ENCODE measurements at regions not wholly inside any gene's neighbourhood (a gene's known extent, or its start where the extent isn't known, plus 50 kb on each side); places are given as distances from the start of the nearest gene placed in this dataset.

DNA sequence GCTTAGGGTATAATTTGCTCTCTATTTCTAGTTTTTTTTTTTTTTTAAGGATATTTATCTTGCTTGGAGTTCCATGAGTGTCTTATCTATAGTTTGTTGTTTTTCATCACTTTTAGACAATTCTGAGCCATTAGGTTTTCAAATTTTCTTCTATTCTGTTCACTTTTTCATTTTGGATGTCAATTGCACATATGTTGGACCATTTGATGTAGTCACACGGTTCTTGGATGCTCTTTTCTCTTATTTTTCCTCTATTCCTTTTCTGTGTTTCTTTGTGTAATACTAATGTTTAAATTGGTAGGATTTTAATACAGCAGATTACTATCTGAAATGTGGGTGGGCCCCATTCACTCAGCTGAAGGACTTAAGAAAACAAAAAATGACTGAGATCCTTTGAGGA is 292.6 kb downstream of the CALCRL start:
- SMC1A ChIA-PET (ENCODE audit: uncharacterized antibody, unreplicated experiment), result interaction anchor here (0.7 to 2.7 kb wide), 7 partner anchors 11 to 293 kb away, joined by 3 to 11 read pairs (median 3); partner anchors contain the start of gene CALCRL
- H3K9ac ChIP-seq (ENCODE audit: control insufficient read depth, insufficient read depth, low read length), result no peak overlapping the region
- RAD21 ChIA-PET (ENCODE audit: unreplicated experiment), result no interaction called here
- H3K36me3 ChIP-seq (ENCODE audit: control insufficient read depth in 2 of 2, insufficient read depth in 2 of 2, low read length in 1 of 2), result no peaks in the 10 kb centered on the region
- no peaks in the 10 kb centered on the region for H3K79me2 ChIP-seq (ENCODE audit: control insufficient read depth, insufficient read depth, low read length)
- ATAC-seq (no peak), FAIRE-seq (no peak), DNase-seq (ENCODE audit: low read depth, low spot score) (no peak)
- BruUV-seq (replicated peaks), result no TSS peak
- H3K9me3 ChIP-seq (replicated peaks; ENCODE audit: control insufficient read depth, insufficient read depth, low read length), result no peaks in the 10 kb centered on the region
- WGBS (ENCODE audit: insufficient coverage, insufficient replicate concordance, low lambda C conversion rate, missing lambda C conversion rate), result 5% methylated on average over 1 of the region's 1 CpG
- no peaks in the 10 kb centered on the region for H3K4me1 ChIP-seq (ENCODE audit: control insufficient read depth, insufficient read depth, low read length)
- intact Hi-C loops (cut with micrococcal nuclease; ENCODE audit: unreplicated experiment) (no loop called here), in situ Hi-C loops (cut with MboI) (no loop called here)
- CTCF ChIA-PET, result interaction anchor here (1.0 kb wide), 1 partner anchor 10 kb away, joined by 3 read pairs; no protein-coding TSS in a partner anchor
- no peak overlapping the region for H3K4me3 ChIP-seq
- no peak overlapping the region for H3K27ac ChIP-seq (ENCODE audit: control insufficient read depth, insufficient read depth)
- no peaks in the 10 kb centered on the region for H3K27me3 ChIP-seq (replicated peaks in 1 of 2; ENCODE audit: control insufficient read depth in 2 of 2, insufficient read depth in 2 of 2, low read length in 1 of 2)
- TF ChIP-seq CHD4 (IDR thresholded peaks at IDR 0.05) (no peak), CBX5 (IDR thresholded peaks at IDR 0.05; ENCODE audit: low read depth) (0 out of 2 replicates have a peak, but pooled peaks have one; percentile 32), SP1 (IDR thresholded peaks at IDR 0.05; ENCODE audit: low read depth, low read length) (no peak), EGR1 (IDR thresholded peaks at IDR 0.05; ENCODE audit: borderline replicate concordance in 1 of 2, low read depth in 2 of 2, low read length in 2 of 2) (no peak)
- TF ChIP-seq, protein P1, sequence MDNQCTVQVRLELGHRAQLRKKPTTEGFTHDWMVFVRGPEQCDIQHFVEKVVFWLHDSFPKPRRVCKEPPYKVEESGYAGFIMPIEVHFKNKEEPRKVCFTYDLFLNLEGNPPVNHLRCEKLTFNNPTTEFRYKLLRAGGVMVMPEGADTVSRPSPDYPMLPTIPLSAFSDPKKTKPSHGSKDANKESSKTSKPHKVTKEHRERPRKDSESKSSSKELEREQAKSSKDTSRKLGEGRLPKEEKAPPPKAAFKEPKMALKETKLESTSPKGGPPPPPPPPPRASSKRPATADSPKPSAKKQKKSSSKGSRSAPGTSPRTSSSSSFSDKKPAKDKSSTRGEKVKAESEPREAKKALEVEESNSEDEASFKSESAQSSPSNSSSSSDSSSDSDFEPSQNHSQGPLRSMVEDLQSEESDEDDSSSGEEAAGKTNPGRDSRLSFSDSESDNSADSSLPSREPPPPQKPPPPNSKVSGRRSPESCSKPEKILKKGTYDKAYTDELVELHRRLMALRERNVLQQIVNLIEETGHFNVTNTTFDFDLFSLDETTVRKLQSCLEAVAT (IDR thresholded peaks at IDR 0.05), result no peak
- H4K20me1 ChIP-seq (ENCODE audit: control insufficient read depth, insufficient read depth), result no peaks in the 10 kb centered on the region
- H2AFZ ChIP-seq (ENCODE audit: control insufficient read depth, low read depth, low read length), result no peak overlapping the region
- POLR2A ChIA-PET, result no interaction called here
- H3K4me2 ChIP-seq (ENCODE audit: control insufficient read depth, insufficient read depth), result no peak overlapping the region

DNA sequence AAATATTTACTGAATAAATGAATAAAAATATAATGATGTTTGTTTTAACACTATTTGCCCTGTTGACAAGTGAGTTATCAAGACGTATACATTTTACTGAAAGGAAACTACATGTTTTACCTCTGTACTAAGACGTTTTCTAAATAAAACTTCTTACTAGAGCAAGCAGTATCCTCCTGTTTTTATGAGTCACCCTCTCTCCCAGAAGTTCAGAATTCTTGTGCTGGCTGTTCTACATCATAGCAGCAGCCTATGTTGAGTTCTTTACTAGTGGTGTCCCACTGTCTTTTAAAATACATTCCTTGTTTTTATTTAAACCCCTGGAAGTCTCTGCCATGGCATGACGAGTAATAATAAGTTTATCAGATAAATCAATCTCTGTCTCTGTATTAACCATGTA is 297.4 kb downstream of the CALCRL start:
- Histone ChIP-seq H2AFZ (ENCODE audit: control insufficient read depth, low read depth, low read length) (no peak overlapping the region), H3K79me2 (ENCODE audit: control insufficient read depth, insufficient read depth, low read length) (no peaks in the 10 kb centered on the region), H3K9me3 (replicated peaks; ENCODE audit: control insufficient read depth, insufficient read depth, low read length) (no peaks in the 10 kb centered on the region), H3K27me3 (replicated peaks in 1 of 2; ENCODE audit: control insufficient read depth in 2 of 2, insufficient read depth in 2 of 2, low read length in 1 of 2) (no peaks in the 10 kb centered on the region), H3K27ac (ENCODE audit: control insufficient read depth, insufficient read depth) (no peak overlapping the region), H3K9ac (ENCODE audit: control insufficient read depth, insufficient read depth, low read length) (no peak overlapping the region), H3K4me3 (no peak overlapping the region), H3K4me2 (ENCODE audit: control insufficient read depth, insufficient read depth) (no peak overlapping the region), H3K36me3 (ENCODE audit: control insufficient read depth in 2 of 2, insufficient read depth in 2 of 2, low read length in 1 of 2) (no peaks in the 10 kb centered on the region), H3K4me1 (ENCODE audit: control insufficient read depth, insufficient read depth, low read length) (no peaks in the 10 kb centered on the region), H4K20me1 (ENCODE audit: control insufficient read depth, insufficient read depth) (no peaks in the 10 kb centered on the region)
- FAIRE-seq (no peak), DNase-seq (ENCODE audit: low read depth, low spot score) (no peak), ATAC-seq (no peak)
- WGBS (ENCODE audit: insufficient coverage, insufficient replicate concordance, low lambda C conversion rate, missing lambda C conversion rate), result 4% methylated on average over 3 of the region's 3 CpGs
- no TSS peak for BruUV-seq (replicated peaks)
- POLR2A ChIA-PET, result no interaction called here
- RAD21 ChIA-PET (ENCODE audit: unreplicated experiment), result interaction anchor here (1.7 kb wide), 1 partner anchor 298 kb away, joined by 6 read pairs; the partner anchor contains the start of gene CALCRL
- intact Hi-C loops (cut with micrococcal nuclease; ENCODE audit: unreplicated experiment), result no loop called here
- SMC1A ChIA-PET (ENCODE audit: uncharacterized antibody, unreplicated experiment), result interaction anchor here (0.8 to 1.0 kb wide), 2 partner anchors 22 to 457 kb away, joined by 3 to 4 read pairs; partner anchors contain the start of gene FAM171B
- CTCF ChIA-PET, result no interaction called here
- in situ Hi-C loops (cut with MboI), result no loop called here
- TF ChIP-seq ZBED1 (IDR thresholded peaks at IDR 0.05; ENCODE audit: borderline replicate concordance), result no peak
- no peak for TF ChIP-seq EGR1 (IDR thresholded peaks at IDR 0.05; ENCODE audit: borderline replicate concordance in 1 of 2, low read depth in 2 of 2, low read length in 2 of 2)
- TF ChIP-seq NR2C2 (IDR thresholded peaks at IDR 0.05; ENCODE audit: borderline replicate concordance, control insufficient read depth, insufficient read length, low read depth), result no peak
- TF ChIP-seq ASH2L (IDR thresholded peaks at IDR 0.05; ENCODE audit: borderline replicate concordance, low read depth), result no peak
- no peak for TF ChIP-seq BCL11A (IDR thresholded peaks at IDR 0.05; ENCODE audit: low read depth, low read length)
- TF ChIP-seq, protein P2, sequence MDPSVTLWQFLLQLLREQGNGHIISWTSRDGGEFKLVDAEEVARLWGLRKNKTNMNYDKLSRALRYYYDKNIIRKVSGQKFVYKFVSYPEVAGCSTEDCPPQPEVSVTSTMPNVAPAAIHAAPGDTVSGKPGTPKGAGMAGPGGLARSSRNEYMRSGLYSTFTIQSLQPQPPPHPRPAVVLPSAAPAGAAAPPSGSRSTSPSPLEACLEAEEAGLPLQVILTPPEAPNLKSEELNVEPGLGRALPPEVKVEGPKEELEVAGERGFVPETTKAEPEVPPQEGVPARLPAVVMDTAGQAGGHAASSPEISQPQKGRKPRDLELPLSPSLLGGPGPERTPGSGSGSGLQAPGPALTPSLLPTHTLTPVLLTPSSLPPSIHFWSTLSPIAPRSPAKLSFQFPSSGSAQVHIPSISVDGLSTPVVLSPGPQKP (IDR thresholded peaks at IDR 0.05; ENCODE audit: low read depth, low read length), result no peak
- TF ChIP-seq, protein P3, sequence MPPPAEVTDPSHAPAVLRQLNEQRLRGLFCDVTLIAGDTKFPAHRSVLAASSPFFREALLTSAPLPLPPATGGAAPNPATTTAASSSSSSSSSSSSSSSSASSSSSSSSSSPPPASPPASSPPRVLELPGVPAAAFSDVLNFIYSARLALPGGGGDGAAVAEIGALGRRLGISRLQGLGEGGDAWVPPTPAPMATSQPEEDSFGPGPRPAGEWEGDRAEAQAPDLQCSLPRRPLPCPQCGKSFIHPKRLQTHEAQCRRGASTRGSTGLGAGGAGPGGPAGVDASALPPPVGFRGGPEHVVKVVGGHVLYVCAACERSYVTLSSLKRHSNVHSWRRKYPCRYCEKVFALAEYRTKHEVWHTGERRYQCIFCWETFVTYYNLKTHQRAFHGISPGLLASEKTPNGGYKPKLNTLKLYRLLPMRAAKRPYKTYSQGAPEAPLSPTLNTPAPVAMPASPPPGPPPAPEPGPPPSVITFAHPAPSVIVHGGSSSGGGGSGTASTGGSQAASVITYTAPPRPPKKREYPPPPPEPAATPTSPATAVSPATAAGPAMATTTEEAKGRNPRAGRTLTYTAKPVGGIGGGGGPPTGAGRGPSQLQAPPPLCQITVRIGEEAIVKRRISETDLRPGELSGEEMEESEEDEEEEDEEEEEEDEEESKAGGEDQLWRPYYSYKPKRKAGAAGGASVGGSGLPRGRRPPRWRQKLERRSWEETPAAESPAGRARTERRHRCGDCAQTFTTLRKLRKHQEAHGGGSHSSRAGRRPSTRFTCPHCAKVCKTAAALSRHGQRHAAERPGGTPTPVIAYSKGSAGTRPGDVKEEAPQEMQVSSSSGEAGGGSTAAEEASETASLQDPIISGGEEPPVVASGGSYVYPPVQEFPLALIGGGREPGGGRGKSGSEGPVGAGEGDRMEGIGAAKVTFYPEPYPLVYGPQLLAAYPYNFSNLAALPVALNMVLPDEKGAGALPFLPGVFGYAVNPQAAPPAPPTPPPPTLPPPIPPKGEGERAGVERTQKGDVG (CRISPR knock-in tag; IDR thresholded peaks at IDR 0.05), result no peak
- no peak for TF ChIP-seq NFIC (IDR thresholded peaks at IDR 0.05; ENCODE audit: low read depth, low read length)

Measured in GM12878 (cell line).